LoVo (cell line): ENCODE measurements at regions not wholly inside any gene's neighbourhood (a gene's known extent, or its start where the extent isn't known, plus 50 kb on each side); places are given as distances from the start of the nearest gene placed in this dataset.

Experiments used
- DNase-seq: peaks from one replicate; pipeline ENCODE4 v3.0.0-alpha.2; 2016; ENCODE audit warnings: low spot score

DNA sequence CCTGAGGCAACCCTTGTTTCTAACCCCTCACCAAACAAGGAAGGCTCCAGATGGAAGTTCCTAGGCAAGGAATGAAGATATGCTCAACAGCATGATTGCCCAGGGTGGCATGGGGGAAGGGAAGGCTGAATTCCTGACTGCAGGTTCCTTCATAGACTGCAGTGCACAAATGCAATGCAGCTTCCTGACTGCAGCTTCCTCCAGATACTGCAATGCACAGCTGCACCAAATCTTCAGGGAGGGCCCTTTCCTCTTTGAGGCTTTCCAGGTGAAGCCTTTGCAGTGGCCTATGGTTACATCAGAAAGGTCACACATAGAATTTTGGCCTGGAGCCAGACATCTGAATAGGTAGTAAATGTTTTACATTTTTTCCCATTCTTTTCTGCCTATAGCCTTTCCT lies 58.8 kb upstream of the DYNAP start:
- peak; percentile 7 for DNase-seq

DNA sequence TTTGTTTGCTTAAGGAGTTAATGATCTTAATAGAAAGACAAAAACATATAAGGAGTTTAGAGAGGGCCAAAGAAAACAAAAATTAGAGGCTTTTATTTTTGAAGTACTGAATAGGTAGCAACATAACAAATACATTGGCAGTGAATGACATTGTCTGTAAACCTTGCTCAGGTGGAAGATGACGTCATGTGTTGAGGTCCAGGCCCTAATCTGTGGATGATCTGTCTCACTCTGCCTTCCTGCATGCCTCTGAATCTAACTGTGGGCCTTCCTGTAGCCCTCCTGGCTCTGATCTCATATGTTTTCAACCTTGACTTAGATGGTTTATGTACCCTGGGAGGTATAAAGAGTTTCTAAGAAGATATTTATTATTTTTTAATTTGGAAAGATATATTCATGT lies 58.1 kb upstream of the DYNAP start:
- DNase-seq: no peak
